ENCODE measurements at regions not wholly inside any gene's neighbourhood (a gene's known extent, or its start where the extent isn't known, plus 50 kb on each side); places are given as distances from the start of the nearest gene placed in this dataset.

- no peaks in the 10 kb centered on the region for H3K4me1 ChIP-seq (ENCODE audit: insufficient read depth, poor library complexity, severe bottlenecking)
- ATAC-seq (ENCODE audit: low read depth) (no peak), DNase-seq (ENCODE audit: low spot score) (no peak)
- H3K9me3 ChIP-seq (ENCODE audit: severe bottlenecking): no peaks in the 10 kb centered on the region
- no peaks in the 10 kb centered on the region for H3K36me3 ChIP-seq (ENCODE audit: low read depth)
- no peak overlapping the region for H3K4me3 ChIP-seq (ENCODE audit: severe bottlenecking)
- TF ChIP-seq CTCF (IDR thresholded peaks at IDR 0.05; ENCODE audit: poor library complexity, severe bottlenecking): no peak
- H3K27ac ChIP-seq (ENCODE audit: poor library complexity, severe bottlenecking): no peak overlapping the region
- peaks cover 12% of the 10 kb centered on the region for H3K27me3 ChIP-seq (ENCODE audit: insufficient read depth, poor library complexity, severe bottlenecking)
These were observed 141.5 kb downstream of the AACS start for GRCh38 chr12:125206711-125207110.

- TF ChIP-seq CTCF (IDR thresholded peaks at IDR 0.05; ENCODE audit: poor library complexity, severe bottlenecking): no peak
- H3K27ac ChIP-seq (ENCODE audit: poor library complexity, severe bottlenecking): no peak overlapping the region
- DNase-seq (ENCODE audit: low spot score) (no peak), ATAC-seq (ENCODE audit: low read depth) (no peak)
- no peaks in the 10 kb centered on the region for H3K9me3 ChIP-seq (ENCODE audit: severe bottlenecking)
- no peak overlapping the region for H3K4me3 ChIP-seq (ENCODE audit: severe bottlenecking)
- no peaks in the 10 kb centered on the region for H3K36me3 ChIP-seq (ENCODE audit: low read depth)
- H3K27me3 ChIP-seq (ENCODE audit: insufficient read depth, poor library complexity, severe bottlenecking): peaks cover 13% of the 10 kb centered on the region
- H3K4me1 ChIP-seq (ENCODE audit: insufficient read depth, poor library complexity, severe bottlenecking): no peaks in the 10 kb centered on the region
These were observed 143.1 kb downstream of the AACS start for GRCh38 chr12:125208334-125208733.

DNA sequence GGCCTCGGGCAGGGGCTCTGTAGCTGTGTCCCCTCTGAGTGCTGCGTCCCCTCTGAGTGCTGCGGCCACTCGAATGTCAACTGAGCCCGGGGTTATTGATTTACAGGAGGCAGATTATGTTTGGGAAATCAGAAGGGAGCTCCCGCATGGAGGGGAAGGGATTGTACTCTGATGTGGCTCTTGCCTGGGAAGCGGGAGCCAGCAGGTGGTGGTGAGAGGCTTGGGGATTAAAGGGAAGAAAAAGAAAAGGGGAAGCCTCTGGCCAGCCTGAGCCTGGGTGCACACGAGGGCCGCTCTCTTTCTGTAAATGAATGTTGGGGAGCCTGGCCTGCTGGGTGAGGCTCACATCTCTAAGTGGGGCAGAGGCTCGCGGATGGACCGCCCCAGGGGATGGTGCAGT lies 143.7 kb downstream of the AACS start:
- ATAC-seq (ENCODE audit: low read depth): no peak
- DNase-seq (ENCODE audit: low spot score): no peak
- TF ChIP-seq CTCF (IDR thresholded peaks at IDR 0.05; ENCODE audit: poor library complexity, severe bottlenecking): no peak
- Histone ChIP-seq H3K36me3 (ENCODE audit: low read depth) (no peaks in the 10 kb centered on the region), H3K9me3 (ENCODE audit: severe bottlenecking) (no peaks in the 10 kb centered on the region), H3K27me3 (ENCODE audit: insufficient read depth, poor library complexity, severe bottlenecking) (peaks cover 7% of the 10 kb centered on the region), H3K4me3 (ENCODE audit: severe bottlenecking) (no peak overlapping the region), H3K27ac (ENCODE audit: poor library complexity, severe bottlenecking) (no peak overlapping the region), H3K4me1 (ENCODE audit: insufficient read depth, poor library complexity, severe bottlenecking) (no peaks in the 10 kb centered on the region)

- no peak overlapping the region for H3K4me3 ChIP-seq (ENCODE audit: severe bottlenecking)
- H3K4me1 ChIP-seq (ENCODE audit: insufficient read depth, poor library complexity, severe bottlenecking): no peaks in the 10 kb centered on the region
- peaks cover 7% of the 10 kb centered on the region for H3K27me3 ChIP-seq (ENCODE audit: insufficient read depth, poor library complexity, severe bottlenecking)
- no peak overlapping the region for H3K27ac ChIP-seq (ENCODE audit: poor library complexity, severe bottlenecking)
- DNase-seq (ENCODE audit: low spot score) (no peak), ATAC-seq (ENCODE audit: low read depth) (no peak)
- no peaks in the 10 kb centered on the region for H3K9me3 ChIP-seq (ENCODE audit: severe bottlenecking)
- no peaks in the 10 kb centered on the region for H3K36me3 ChIP-seq (ENCODE audit: low read depth)
- TF ChIP-seq CTCF (IDR thresholded peaks at IDR 0.05; ENCODE audit: poor library complexity, severe bottlenecking): no peak
These were observed 145.0 kb downstream of the AACS start for GRCh38 chr12:125210104-125210755.

DNA sequence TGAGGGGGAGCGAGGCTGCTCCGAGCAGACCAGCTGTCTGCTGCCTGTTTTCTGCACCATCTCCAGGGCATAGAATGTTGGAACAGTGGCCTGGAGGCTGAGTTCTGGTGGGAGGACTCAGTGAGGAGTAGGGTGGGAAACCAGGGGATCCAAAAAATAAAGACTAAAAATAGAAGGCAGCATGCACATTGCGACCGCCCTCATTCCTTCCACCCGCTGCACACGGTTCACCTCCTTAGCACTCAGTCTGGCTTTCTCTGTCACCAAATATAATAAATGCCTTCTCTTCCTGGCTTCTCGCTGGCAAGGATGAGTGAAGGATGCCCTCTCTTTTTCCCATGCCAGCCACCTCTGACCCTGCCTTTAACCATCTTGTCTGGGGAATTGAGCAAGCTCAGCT lies 146.2 kb downstream of the AACS start:
- H3K9me3 ChIP-seq (ENCODE audit: severe bottlenecking): no peaks in the 10 kb centered on the region
- ATAC-seq (ENCODE audit: low read depth) (no peak), DNase-seq (ENCODE audit: low spot score) (no peak)
- H3K27me3 ChIP-seq (ENCODE audit: insufficient read depth, poor library complexity, severe bottlenecking): peaks cover 7% of the 10 kb centered on the region
- no peak overlapping the region for H3K27ac ChIP-seq (ENCODE audit: poor library complexity, severe bottlenecking)
- no peaks in the 10 kb centered on the region for H3K4me1 ChIP-seq (ENCODE audit: insufficient read depth, poor library complexity, severe bottlenecking)
- TF ChIP-seq CTCF (IDR thresholded peaks at IDR 0.05; ENCODE audit: poor library complexity, severe bottlenecking): no peak
- no peaks in the 10 kb centered on the region for H3K36me3 ChIP-seq (ENCODE audit: low read depth)
- H3K4me3 ChIP-seq (ENCODE audit: severe bottlenecking): no peak overlapping the region
